HG02852 (cell line): ENCODE measurements at regions not wholly inside any gene's neighbourhood (a gene's known extent, or its start where the extent isn't known, plus 50 kb on each side); places are given as distances from the start of the nearest gene placed in this dataset.
A peak's percentile ranks its signal among the peaks of the same experiment; 100 is the strongest.

Experiments
- ATAC-seq: cut with Tn5 transposase; IDR thresholded peaks from one replicate; pipeline ENCODE4 v1.9.1; 2021; ENCODE audit warnings: mild to moderate bottlenecking, moderate library complexity; ENCODE audit not compliant: unreplicated experiment

GRCh38 chr6:151699719-151700118 lies 107.8 kb upstream of the ESR1 start:
- no peak for ATAC-seq

GRCh38 chr6:151701911-151702562 lies 105.4 kb upstream of the ESR1 start:
- peak; percentile 90 for ATAC-seq

- ATAC-seq, result peak; percentile 37
These were observed 104.4 kb upstream of the ESR1 start for GRCh38 chr6:151702851-151703658.

- no peak for ATAC-seq
These were observed 103.1 kb upstream of the ESR1 start for GRCh38 chr6:151704383-151704782.

DNA sequence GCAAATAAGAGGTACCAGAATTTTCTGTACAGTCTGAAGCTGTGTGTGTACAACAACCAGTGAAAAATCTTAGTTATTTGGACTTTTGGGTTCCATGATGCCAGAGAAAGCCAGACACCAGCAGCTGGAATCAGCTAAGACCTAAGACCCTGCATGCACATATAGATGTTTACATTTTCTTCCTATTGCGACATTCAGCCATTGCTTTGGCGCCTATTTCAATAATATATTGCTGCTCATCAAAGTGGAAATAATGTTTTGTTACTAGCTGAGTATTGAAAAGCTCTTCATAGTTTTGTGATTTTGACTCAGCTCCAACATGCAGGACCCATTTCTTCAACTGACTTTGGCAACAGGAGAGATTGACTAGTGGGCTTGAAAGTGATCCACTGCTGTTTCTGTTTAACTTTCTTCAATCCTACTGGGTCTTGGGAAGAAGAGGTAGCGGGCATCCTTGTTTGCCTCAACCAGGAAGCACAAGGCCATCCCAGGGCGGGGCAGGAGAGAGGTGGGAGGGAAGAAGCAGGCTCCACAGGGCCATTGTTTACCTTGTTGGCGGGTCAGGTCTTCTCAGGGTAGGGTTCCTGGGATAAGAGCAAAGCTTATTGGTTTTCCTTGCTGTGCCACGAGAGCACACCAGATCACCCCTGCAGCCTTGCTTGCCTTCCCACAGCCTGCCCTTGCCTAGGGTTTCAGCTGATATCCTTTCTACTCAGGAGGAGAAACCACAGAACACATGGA lies 101.3 kb upstream of the ESR1 start:
- ATAC-seq, result no peak

DNA sequence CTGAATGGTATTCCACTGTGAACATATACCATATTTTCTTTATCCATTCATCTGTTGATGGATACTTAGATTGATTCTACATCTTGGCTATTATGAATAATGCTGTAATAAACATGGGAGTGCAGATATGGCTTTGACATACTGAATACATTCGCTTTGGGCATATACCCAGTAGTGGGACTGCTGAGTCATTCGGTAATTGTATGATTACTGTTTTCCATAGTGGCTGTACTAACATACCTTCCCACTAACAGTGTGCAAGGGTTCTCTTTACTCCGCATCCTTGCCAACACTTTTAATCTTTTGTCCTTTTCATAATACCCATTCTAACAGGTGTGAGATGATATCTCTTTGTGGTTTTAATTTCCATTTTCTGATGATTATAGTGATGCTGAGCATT lies 98.2 kb upstream of the ESR1 start:
- no peak for ATAC-seq

DNA sequence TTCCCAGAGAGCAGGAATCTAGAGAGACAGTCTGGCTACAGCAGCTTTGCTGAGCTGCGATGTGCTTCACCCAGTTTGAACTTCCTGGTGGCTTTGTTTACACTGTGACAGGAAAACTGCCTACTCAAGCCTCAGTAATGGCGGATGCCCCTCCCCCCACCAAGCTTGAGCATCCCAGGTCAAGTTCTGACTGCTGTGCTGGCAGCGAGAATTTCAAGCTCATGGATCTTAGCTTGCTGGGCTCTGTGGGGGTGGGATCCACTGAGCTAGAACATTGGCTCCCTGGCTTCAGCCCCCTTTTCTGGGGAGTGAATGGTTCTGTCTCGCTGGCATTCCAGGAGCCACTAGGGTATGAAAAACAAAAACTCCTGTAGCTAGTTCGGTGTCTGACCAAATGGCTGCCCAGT lies 91.0 kb upstream of the ESR1 start:
- no peak for ATAC-seq

DNA sequence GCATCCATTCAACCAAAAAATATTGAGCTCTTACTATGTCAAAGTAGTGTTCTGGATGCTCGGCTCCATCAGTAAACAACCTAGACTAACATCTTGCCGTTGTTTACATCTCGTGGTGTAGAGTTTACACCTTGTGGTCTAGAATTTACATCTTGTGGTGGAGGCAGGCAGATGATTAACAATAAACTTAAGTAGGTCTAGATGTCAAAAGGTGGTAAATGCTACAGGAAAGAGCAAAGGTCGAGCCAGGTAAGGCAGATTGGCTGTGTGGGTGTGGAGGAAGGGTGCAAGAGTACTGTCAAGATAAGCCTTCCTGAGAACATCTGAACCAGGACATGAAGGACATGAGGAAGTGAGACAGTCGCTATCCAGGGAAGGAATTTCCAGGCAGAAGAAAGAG lies 88.4 kb upstream of the ESR1 start:
- no peak for ATAC-seq

DNA sequence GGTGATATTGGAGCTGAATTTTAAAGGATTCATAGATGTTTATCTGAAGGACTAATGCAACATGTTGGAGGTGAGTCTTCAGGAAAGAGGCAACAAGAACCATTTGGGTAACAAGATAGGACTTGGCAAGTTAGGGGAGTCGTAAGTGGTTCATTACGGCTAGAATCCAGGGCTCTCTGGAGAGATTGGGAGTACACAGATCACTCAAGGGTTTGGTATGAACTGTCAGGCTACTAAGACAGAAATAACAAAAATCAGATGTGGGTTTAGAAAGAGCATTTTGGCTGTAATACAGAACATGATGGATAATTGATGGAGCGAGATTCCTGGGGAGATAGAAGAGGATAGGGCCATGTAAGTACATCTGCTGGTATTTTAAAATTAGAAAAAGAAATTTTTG lies 86.3 kb upstream of the ESR1 start:
- ATAC-seq, result no peak

DNA sequence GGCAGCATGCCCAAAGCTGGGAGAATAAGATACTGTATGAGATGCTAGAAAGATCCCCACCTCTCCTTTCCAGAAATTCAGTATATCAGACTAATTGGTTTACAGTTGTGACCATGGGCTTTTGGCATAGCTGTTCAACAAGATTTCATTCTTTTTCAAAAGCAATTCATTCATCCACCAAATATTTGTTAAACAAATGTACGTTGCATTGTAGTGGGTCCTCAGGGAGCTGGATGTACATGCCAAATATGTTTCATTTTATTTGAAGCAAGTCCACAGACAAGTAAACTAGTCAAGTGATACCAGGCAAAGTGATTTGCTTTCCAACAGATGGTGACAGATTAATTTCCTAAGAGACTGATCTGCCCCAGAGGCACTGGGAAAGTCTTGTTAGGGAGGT lies 85.8 kb upstream of the ESR1 start:
- ATAC-seq, result no peak

DNA sequence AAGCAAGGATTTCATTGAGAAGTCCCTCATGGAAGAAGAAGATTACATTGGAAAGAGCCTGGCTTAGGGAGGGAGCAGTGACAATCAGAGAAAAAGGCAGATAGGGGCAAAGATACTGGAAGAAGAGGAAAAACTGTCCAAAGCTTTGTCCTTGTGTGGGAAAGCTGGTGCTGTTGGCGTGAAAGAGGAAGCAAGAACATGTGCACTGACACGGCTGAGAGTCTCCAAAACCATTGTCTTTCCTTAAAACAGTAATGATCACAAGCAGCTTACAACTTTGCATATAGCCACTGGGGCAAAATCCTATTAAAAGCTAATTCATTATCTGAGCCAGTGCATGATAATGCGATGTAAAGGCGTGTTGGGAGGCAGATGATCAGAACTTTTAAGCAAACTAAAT lies 85.1 kb upstream of the ESR1 start:
- ATAC-seq, result peak; percentile 42

DNA sequence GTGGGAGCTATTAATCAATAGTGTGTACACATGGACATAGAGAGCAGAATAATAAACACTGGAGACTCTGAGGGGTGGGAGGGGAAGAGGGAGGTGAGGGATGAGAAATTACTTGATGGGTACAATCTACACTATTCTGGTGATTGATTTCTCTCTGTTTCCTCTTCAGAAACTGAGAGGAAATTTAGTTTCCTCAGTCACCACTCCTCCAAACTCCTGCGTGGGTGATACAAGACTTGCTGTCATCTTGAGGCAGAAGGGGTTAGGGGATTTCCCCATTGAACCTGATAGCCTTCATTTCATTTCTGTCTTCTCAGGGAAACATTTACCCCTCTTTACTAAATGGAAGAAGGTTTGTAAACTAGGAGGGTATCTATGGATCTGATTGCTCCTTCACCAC lies 84.3 kb upstream of the ESR1 start:
- peak; percentile 88 for ATAC-seq

DNA sequence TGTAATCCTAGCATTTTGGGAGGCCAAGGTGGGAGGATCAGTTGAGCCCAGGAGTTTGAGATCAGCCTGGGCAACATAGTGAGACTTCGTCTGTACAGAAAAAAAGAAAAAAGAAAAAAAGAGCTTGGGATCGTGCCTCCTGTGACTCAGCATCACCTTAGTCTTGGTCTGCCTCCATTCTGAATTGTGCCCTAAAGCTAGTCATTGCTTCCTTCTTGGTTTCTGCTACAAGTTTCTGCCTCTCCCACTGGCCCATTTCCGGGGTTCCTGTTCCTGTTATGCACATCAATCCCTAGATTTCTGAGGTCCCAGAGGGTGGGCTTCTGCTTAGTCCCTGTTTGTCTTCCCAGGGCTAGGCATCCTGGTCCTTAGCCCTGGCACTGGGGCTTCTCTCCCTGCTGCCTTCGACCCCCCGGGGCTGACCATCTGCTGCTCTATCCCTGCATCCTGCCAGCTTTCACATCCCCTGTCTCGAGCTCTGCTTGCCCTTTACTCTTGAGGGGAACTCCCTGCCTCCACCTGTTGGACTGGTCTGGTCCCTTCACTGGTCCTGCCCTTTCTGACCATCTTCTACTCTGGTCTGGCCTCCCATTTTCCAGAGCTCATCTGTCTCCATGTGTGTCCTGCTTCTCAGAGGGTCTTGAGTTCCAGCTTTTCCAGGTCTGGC lies 77.5 kb upstream of the ESR1 start:
- ATAC-seq, result no peak

GRCh38 chr6:151730496-151730870 lies 77.0 kb upstream of the ESR1 start:
- ATAC-seq, result no peak

- ATAC-seq, result no peak
These were observed 76.2 kb upstream of the ESR1 start for GRCh38 chr6:151731313-151731712.

DNA sequence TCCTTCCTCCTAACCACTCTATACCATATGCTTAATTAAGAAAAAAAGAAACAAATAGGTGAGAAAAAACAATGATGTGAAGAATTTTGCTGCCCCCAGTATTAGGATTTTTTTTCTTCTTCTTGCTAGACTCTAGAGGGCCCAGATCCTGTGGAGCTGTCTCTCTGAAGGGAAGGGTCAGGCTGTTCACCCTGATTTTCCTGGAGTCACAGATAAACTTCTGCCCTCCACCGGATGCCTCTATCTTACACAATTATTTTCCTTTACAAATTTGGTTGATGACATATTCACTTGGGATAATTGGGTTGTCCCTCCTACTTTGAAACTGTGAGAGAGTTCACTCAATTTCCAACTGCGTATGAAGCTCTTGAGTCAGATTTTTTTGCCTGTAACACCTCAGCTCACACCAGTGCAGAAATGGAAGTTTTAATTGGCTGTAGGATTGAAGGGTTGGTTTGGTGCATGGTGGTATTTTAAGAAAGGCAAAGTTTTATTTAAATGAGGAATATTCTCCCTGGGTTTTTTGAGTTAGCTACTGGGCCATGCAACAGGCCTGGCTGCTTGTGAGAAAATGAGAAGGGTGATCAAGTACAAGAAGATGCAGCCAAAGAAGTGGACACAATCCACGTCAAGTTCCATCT lies 73.7 kb upstream of the ESR1 start:
- no peak for ATAC-seq

GRCh38 chr6:151738267-151738666 lies 69.2 kb upstream of the ESR1 start:
- ATAC-seq, result no peak

GRCh38 chr6:151738960-151739359 lies 68.5 kb upstream of the ESR1 start:
- ATAC-seq, result no peak

- ATAC-seq, result no peak
These were observed 66.7 kb upstream of the ESR1 start for GRCh38 chr6:151740820-151741219.

DNA sequence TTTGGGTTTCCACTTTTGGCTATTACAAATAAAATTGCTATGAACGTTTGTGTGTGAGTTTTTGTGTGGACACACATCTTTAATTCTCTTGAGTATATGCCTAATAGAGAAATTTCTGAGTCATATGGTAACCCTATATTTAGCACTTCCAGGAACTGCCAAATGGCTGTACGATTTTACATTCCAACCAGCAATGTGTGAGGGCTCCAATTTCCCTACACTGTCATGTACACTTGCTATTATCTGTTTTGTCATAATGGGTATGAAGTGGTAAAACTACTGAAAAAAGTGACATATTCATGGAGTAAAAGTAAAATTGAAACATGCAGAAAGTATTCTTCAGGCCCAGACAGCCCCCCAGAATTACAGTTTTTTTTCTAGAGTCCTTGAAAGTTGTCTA lies 59.6 kb upstream of the ESR1 start:
- no peak for ATAC-seq

DNA sequence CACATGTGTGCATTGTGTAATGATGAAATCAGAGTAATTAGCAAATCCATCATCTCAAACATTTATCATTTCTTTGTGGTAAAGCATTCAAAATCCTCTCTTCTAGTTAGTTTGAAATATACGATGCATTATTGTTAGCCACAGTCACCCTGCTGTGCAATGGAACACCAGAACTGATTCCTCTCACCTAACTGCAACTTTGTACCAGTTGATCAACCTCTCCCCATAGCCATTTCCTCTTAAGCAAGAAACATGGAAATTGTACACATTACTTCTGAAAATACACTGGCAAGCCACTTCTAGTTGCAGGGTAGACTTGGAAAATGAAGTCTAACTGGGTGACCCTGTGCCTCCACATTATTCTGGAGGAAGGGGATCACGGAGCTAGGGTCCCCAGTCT lies 58.1 kb upstream of the ESR1 start:
- no peak for ATAC-seq
